ENCODE measurements at regions not wholly inside any gene's neighbourhood (a gene's known extent, or its start where the extent isn't known, plus 50 kb on each side); places are given as distances from the start of the nearest gene placed in this dataset.

DNA sequence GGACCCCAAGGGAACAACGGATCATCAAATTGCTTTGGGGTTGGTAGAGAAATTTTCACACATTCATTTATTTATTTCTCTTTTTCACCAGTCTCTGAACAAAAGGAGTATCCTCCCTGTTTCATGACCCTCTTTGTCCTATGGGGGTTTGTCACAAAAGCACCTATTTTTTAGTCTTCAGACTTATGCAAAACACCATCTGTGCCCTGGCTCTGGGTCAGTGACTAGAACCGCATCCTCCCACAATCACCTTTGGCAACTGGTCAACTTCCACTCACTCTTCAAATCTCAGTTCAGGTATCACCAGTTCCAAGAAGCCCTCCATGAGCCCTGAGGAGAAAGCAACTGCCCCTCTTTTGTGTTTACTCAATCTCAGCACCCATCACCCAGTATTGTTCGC, 395.7 kb downstream of the CDK5RAP2 start:
- Histone ChIP-seq H3K27me3 (no peaks in the 10 kb centered on the region), H3K9me3 (no peaks in the 10 kb centered on the region), H3K4me1 (no peaks in the 10 kb centered on the region), H3K36me3 (no peaks in the 10 kb centered on the region), H3K4me3 (no peak overlapping the region), H3K27ac (no peak overlapping the region)
- intact Hi-C loops (cut with DNase I) = no loop called here
- ATAC-seq = no peak
- no peak for DNase-seq
- TF ChIP-seq, protein P1, sequence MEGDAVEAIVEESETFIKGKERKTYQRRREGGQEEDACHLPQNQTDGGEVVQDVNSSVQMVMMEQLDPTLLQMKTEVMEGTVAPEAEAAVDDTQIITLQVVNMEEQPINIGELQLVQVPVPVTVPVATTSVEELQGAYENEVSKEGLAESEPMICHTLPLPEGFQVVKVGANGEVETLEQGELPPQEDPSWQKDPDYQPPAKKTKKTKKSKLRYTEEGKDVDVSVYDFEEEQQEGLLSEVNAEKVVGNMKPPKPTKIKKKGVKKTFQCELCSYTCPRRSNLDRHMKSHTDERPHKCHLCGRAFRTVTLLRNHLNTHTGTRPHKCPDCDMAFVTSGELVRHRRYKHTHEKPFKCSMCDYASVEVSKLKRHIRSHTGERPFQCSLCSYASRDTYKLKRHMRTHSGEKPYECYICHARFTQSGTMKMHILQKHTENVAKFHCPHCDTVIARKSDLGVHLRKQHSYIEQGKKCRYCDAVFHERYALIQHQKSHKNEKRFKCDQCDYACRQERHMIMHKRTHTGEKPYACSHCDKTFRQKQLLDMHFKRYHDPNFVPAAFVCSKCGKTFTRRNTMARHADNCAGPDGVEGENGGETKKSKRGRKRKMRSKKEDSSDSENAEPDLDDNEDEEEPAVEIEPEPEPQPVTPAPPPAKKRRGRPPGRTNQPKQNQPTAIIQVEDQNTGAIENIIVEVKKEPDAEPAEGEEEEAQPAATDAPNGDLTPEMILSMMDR (IDR thresholded peaks at IDR 0.05) = no peak

DNA sequence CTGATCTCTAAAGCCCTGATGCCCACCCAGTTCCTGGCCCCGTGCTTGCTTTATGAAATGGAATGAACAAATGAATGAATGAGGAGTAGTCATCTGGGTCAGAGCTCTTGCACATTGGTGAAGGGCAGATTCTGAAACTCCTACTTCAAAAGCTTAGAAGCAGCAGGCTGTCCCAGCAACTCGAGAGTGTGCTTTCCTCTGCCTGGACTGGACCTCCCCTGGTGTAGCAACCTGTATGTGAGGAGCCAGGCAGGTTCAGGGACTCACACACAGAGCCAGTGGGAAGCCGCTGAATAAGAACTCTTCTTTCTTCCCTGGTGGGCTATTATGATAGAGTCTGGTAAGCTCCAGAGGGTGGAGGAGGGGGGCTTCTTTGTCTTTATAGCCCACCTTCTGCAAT, 396.4 kb downstream of the CDK5RAP2 start:
- no peak overlapping the region for H3K27ac ChIP-seq
- H3K4me3 ChIP-seq = no peak overlapping the region
- H3K9me3 ChIP-seq = no peaks in the 10 kb centered on the region
- H3K36me3 ChIP-seq = no peaks in the 10 kb centered on the region
- no peak for DNase-seq
- H3K27me3 ChIP-seq = no peaks in the 10 kb centered on the region
- no peak for ATAC-seq
- TF ChIP-seq, protein P1 (IDR thresholded peaks at IDR 0.05) = no peak
- intact Hi-C loops (cut with DNase I) = no loop called here
- no peaks in the 10 kb centered on the region for H3K4me1 ChIP-seq

DNA sequence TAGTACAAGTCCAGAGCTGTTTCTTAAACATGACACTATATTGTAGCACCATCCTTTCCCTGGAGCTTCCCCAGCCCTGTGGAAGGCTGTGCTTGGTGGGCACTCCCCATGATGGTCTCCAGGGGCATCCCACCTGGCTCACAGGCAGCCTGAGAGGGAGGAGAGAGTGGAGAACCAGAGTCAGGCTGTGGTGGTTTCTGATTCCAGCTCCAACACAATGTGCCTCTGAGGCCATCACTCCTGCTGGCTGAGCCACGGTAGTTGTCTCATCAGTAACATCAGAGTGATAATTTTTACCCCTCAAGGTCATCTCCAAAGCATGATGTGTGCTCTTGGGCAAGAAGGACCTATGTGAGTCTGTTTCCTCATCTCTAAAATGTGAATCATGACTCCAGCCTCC, 398.0 kb downstream of the CDK5RAP2 start:
- Histone ChIP-seq H3K36me3 (no peaks in the 10 kb centered on the region), H3K4me1 (no peaks in the 10 kb centered on the region), H3K9me3 (no peaks in the 10 kb centered on the region), H3K27me3 (no peaks in the 10 kb centered on the region), H3K27ac (no peak overlapping the region), H3K4me3 (no peak overlapping the region)
- TF ChIP-seq, protein P1 (IDR thresholded peaks at IDR 0.05) = no peak
- DNase-seq (no peak), ATAC-seq (no peak)
- intact Hi-C loops (cut with DNase I) = no loop called here

DNA sequence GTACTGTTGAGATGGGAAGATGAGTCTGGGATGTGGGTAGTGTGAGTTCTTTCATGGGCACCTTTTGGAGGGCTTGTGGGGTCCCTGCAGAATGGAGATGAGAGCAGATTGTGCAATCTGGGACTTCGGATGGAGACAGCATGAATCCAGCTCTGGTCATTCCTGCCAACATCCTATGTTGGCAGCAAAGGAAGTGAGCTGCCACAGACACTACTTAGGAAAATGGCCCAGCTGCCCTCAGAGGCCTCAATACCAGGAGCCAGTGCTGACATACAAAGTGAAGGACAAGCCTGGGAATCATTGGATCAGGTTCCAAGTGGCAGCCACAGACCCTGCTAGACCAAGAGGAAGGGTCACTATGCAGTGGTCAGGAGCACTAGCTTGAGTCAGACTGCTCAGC, 402.8 kb downstream of the CDK5RAP2 start:
- Histone ChIP-seq H3K4me3 (no peak overlapping the region), H3K36me3 (no peaks in the 10 kb centered on the region), H3K27me3 (no peaks in the 10 kb centered on the region), H3K4me1 (no peaks in the 10 kb centered on the region), H3K27ac (no peak overlapping the region), H3K9me3 (no peaks in the 10 kb centered on the region)
- ATAC-seq (no peak), DNase-seq (no peak)
- intact Hi-C loops (cut with DNase I) = no loop called here
- TF ChIP-seq, protein P1 (IDR thresholded peaks at IDR 0.05) = no peak

DNA sequence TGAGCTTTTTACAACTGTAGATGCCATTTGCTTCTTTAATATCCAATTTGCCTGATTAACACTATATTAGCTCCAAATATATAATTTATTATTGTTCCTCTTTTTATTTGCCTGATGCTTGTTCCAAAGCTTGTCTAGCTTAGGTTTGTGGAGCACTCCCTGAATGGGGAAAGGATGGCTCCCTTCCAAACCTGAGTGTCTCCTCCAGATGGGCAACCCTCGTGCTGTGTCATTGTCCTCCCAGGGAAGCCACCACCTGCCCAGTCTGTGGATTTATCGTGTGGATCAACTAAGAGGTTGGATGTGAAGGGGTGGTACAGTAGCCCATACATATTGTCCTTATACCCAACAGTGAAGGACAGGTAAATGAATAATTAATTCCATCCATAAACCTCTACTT, 404.9 kb downstream of the CDK5RAP2 start:
- DNase-seq (no peak), ATAC-seq (no peak)
- Histone ChIP-seq H3K4me3 (no peak overlapping the region), H3K9me3 (no peaks in the 10 kb centered on the region), H3K27me3 (no peaks in the 10 kb centered on the region), H3K27ac (no peak overlapping the region), H3K4me1 (no peaks in the 10 kb centered on the region), H3K36me3 (no peaks in the 10 kb centered on the region)
- TF ChIP-seq, protein P1 (IDR thresholded peaks at IDR 0.05) = no peak
- intact Hi-C loops (cut with DNase I) = no loop called here

DNA sequence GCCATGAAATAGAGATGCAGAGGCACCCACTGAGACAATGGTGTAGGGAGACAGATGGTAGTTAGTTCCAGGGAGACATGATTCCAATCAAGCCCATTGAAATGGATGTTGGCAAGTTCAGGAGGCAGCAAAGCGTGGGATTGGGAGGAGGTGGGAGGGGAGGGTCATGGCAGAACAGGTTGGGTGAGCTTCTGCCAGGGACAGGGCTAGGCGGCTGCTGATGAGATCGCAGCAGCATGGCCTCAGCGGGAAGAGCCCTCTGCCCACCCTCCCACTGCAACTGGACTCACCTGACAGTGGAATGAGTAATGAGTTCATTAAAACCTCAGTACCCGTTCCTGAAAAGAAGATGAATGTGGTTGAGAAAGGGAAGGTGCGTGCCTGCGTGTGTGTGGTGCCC, 418.2 kb downstream of the CDK5RAP2 start:
- DNase-seq (no peak), ATAC-seq (no peak)
- H3K27ac ChIP-seq = no peak overlapping the region
- H3K9me3 ChIP-seq = no peaks in the 10 kb centered on the region
- no peaks in the 10 kb centered on the region for H3K27me3 ChIP-seq
- no peak overlapping the region for H3K4me3 ChIP-seq
- H3K4me1 ChIP-seq = no peaks in the 10 kb centered on the region
- intact Hi-C loops (cut with DNase I) = no loop called here
- TF ChIP-seq, protein P1 (IDR thresholded peaks at IDR 0.05) = no peak
- no peaks in the 10 kb centered on the region for H3K36me3 ChIP-seq
